ENCODE measurements at regions not wholly inside any gene's neighbourhood (a gene's known extent, or its start where the extent isn't known, plus 50 kb on each side); places are given as distances from the start of the nearest gene placed in this dataset.

GRCh38 chr5:162209005-162209605 lies 141.5 kb downstream of the GABRG2 start:
- TF ChIP-seq, protein P1, sequence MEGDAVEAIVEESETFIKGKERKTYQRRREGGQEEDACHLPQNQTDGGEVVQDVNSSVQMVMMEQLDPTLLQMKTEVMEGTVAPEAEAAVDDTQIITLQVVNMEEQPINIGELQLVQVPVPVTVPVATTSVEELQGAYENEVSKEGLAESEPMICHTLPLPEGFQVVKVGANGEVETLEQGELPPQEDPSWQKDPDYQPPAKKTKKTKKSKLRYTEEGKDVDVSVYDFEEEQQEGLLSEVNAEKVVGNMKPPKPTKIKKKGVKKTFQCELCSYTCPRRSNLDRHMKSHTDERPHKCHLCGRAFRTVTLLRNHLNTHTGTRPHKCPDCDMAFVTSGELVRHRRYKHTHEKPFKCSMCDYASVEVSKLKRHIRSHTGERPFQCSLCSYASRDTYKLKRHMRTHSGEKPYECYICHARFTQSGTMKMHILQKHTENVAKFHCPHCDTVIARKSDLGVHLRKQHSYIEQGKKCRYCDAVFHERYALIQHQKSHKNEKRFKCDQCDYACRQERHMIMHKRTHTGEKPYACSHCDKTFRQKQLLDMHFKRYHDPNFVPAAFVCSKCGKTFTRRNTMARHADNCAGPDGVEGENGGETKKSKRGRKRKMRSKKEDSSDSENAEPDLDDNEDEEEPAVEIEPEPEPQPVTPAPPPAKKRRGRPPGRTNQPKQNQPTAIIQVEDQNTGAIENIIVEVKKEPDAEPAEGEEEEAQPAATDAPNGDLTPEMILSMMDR (IDR thresholded peaks at IDR 0.05; ENCODE audit: extremely low read depth, insufficient read depth, missing control alignments) = peak; percentile 63
- peak; percentile 10 for DNase-seq (ENCODE audit: low spot score)
- in situ Hi-C loops (cut with MboI; ENCODE audit: low pct_unique_long_range_greater_than_20kb, low sequenced_read_pairs, unreplicated experiment) = no loop called here

DNA sequence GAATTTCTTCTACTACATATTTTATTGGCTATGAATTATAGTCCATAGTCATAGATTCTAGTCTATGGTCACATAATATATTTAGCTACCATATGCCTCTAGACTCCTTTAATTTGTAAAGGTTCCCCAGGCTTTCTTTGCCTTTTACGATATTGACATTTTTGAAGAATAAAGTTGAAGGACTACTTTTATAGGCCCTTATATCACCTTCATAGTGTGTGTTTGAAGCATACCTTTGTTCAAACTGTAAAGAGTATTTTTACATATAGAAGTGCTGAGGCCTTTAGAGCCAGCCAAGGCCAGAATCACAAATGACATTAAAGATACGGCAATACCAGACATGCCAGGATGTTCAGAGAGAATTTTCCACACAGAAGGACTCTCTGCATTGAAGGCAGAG lies 147.0 kb downstream of the GABRG2 start:
- TF ChIP-seq, protein P1 (IDR thresholded peaks at IDR 0.05; ENCODE audit: extremely low read depth, insufficient read depth, missing control alignments) = no peak
- in situ Hi-C loops (cut with MboI; ENCODE audit: low pct_unique_long_range_greater_than_20kb, low sequenced_read_pairs, unreplicated experiment) = no loop called here
- no peak for DNase-seq (ENCODE audit: low spot score)

DNA sequence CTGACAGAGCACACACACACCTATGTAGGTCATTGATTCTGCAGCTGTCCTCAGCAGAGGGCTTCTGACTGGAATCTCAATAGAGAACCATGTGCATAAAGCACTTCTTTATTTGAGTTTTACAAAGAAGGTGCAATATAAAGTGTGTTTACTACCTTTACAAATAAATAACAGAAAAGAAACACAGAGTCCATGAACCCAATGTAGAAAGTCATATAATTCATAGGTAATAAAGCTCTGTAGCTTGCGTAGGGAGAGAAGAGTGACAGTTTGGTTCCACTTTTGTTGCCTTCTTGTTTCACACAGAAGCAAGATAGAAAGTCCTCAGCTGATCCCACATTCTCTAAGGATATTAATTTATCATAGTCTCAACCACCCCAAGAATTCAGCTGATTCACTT lies 149.5 kb downstream of the GABRG2 start:
- TF ChIP-seq, protein P1 (IDR thresholded peaks at IDR 0.05; ENCODE audit: extremely low read depth, insufficient read depth, missing control alignments) = no peak
- no peak for DNase-seq (ENCODE audit: low spot score)
- in situ Hi-C loops (cut with MboI; ENCODE audit: low pct_unique_long_range_greater_than_20kb, low sequenced_read_pairs, unreplicated experiment) = no loop called here

DNA sequence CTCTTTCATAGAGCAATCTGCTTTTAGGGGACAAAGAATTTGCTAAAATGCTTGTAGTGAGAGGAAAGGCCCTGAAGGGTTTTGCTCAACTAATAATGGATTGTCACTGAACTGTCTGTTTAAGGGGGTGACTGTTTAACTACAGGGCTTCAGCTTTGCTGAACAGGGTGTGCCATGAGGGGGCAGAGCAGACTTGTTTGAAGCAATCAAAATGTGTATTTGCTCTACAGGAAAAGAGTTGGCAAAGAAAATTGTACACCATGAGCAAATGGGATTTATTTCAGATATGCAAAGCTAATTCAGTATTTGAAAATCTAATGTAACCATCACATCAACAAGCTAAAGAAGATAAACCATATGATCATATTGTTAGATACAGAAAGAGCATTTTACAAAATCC lies 154.3 kb downstream of the GABRG2 start:
- no peak for DNase-seq (ENCODE audit: low spot score)
- TF ChIP-seq, protein P1 (IDR thresholded peaks at IDR 0.05; ENCODE audit: extremely low read depth, insufficient read depth, missing control alignments) = no peak
- in situ Hi-C loops (cut with MboI; ENCODE audit: low pct_unique_long_range_greater_than_20kb, low sequenced_read_pairs, unreplicated experiment) = no loop called here

DNA sequence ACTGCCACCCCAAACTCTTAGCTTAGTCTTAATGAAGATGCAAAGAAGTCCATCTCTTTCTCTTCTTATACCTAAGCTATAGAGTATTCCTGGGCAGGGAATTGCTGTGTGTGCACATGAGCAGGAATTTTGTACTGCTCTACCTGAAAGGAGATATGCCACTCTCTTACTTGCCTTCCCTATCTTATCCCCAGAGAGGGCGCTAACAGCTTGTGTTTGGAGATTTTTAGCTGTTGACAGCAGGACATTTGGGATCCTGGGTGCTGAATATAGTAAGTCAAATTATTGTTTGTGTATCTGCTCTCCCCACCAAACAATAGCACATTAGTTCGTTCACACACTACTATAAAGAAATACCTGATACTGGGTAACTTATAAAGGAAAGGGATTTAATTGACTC lies 159.5 kb downstream of the GABRG2 start:
- DNase-seq (ENCODE audit: low spot score) = no peak
- in situ Hi-C loops (cut with MboI; ENCODE audit: low pct_unique_long_range_greater_than_20kb, low sequenced_read_pairs, unreplicated experiment) = no loop called here
- TF ChIP-seq, protein P1 (IDR thresholded peaks at IDR 0.05; ENCODE audit: extremely low read depth, insufficient read depth, missing control alignments) = peak; percentile 18

- no peak for DNase-seq (ENCODE audit: low spot score)
- TF ChIP-seq, protein P1 (IDR thresholded peaks at IDR 0.05; ENCODE audit: extremely low read depth, insufficient read depth, missing control alignments) = no peak
- in situ Hi-C loops (cut with MboI; ENCODE audit: low pct_unique_long_range_greater_than_20kb, low sequenced_read_pairs, unreplicated experiment) = no loop called here
Measured at GRCh38 chr5:162230348-162230747, 162.8 kb downstream of the GABRG2 start.
